GM10266 (cell line): ENCODE measurements at regions not wholly inside any gene's neighbourhood (a gene's known extent, or its start where the extent isn't known, plus 50 kb on each side); places are given as distances from the start of the nearest gene placed in this dataset.

Source experiments
- DNase-seq: peaks from one replicate; pipeline ENCODE4 v3.0.0; 2012; ENCODE audit errors: extremely low spot score
- CTCF ChIP-seq: IDR thresholded peaks from 2 replicates; pipeline ENCODE4 v1.5.1; 2012; ENCODE audit warnings: mild to moderate bottlenecking, low read depth; ENCODE audit not compliant: control insufficient read depth, insufficient read depth; ENCODE audit errors: missing control alignments

- no peak for TF ChIP-seq CTCF
- DNase-seq, result no peak
Measured at GRCh38 chr16:51453251-51453650, 302.2 kb upstream of the SALL1 start.

GRCh38 chr16:51450909-51451308, 299.8 kb upstream of the SALL1 start:
- TF ChIP-seq CTCF, result no peak
- DNase-seq, result no peak

- no peak for TF ChIP-seq CTCF
- no peak for DNase-seq
Measured at GRCh38 chr16:51450376-51450775, 299.3 kb upstream of the SALL1 start.

- no peak for TF ChIP-seq CTCF
- no peak for DNase-seq
Measured at GRCh38 chr16:51449441-51449840, 298.4 kb upstream of the SALL1 start.

- DNase-seq, result no peak
- TF ChIP-seq CTCF, result no peak
Measured at GRCh38 chr16:51445250-51445649, 294.2 kb upstream of the SALL1 start.

- TF ChIP-seq CTCF, result no peak
Measured at GRCh38 chr16:51443934-51444333, 292.9 kb upstream of the SALL1 start.

GRCh38 chr16:51442141-51442870, 291.2 kb upstream of the SALL1 start:
- TF ChIP-seq CTCF, result no peak
- no peak for DNase-seq

More at GRCh38 chr16:51443934-51444333, 292.9 kb upstream of the SALL1 start:
- DNase-seq, result no peak
